Activated naive CD8-positive, alpha-beta T cell treated with anti-CD3 and anti-CD28 coated beads, Interleukin-2, amount 10 ng/mL, durations not matched to agents 7 days and 5 days (primary cell): ENCODE measurements at regions not wholly inside any gene's neighbourhood (a gene's known extent, or its start where the extent isn't known, plus 50 kb on each side); places are given as distances from the start of the nearest gene placed in this dataset.
"Not testable (repeated sequence)": the region's sequence is repeated elsewhere in the genome, so short reads cannot be mapped to it uniquely, and the experiment has no call there.

ENCODE experiments used
- ATAC-seq: fragments of 150-1000 bp; cut with Tn5 transposase; one replicate; pipeline ENCODE4 v1.10.0; 2021; ENCODE audit warnings: low read depth, moderate library complexity
- POLR2A ChIA-PET: fragments of 350-600 bp; sonication (Branson Sonifier 250); formaldehyde crosslinking; loops from one replicate; lab custom pipeline; 2021; ENCODE audit warnings: antibody characterized with exemption; lab: Charles Lee
- DNase-seq: peaks from one replicate; pipeline ENCODE4 v3.0.0; 2021
- H3K27ac Mint-ChIP-seq: one replicate; pipeline ENCODE4 v1.8.0; 2022; ENCODE audit warnings: mild to moderate bottlenecking, mixed read lengths
- H3K27me3 Mint-ChIP-seq: one replicate; pipeline ENCODE4 v1.8.0; 2022; ENCODE audit warnings: mild to moderate bottlenecking, moderate library complexity, mixed read lengths
- H3K36me3 Mint-ChIP-seq: one replicate; pipeline ENCODE4 v1.8.0; 2021; ENCODE audit warnings: mild to moderate bottlenecking, mixed read lengths
- H3K4me1 Mint-ChIP-seq: one replicate; pipeline ENCODE4 v1.8.0; 2021; ENCODE audit warnings: mixed read lengths
- H3K4me3 Mint-ChIP-seq: one replicate; pipeline ENCODE4 v1.8.0; 2022; ENCODE audit warnings: mild to moderate bottlenecking, moderate library complexity, mixed read lengths
- H3K9me3 Mint-ChIP-seq: one replicate; pipeline ENCODE4 v1.8.0; 2021; ENCODE audit warnings: mixed read lengths

GRCh38 chrX:497186-498014, 110.7 kb upstream of the PPP2R3B start:
- Mint-ChIP-seq H3K4me1 (no peaks in the 10 kb centered on the region), H3K9me3 (peaks cover 11% of the 10 kb centered on the region), H3K36me3 (no peaks in the 10 kb centered on the region), H3K4me3 (no peak overlapping the region), H3K27me3 (peaks cover 3% of the 10 kb centered on the region), H3K27ac (no peak overlapping the region)
- no peak for ATAC-seq
- POLR2A ChIA-PET = no interaction called here
- no peak for DNase-seq

DNA sequence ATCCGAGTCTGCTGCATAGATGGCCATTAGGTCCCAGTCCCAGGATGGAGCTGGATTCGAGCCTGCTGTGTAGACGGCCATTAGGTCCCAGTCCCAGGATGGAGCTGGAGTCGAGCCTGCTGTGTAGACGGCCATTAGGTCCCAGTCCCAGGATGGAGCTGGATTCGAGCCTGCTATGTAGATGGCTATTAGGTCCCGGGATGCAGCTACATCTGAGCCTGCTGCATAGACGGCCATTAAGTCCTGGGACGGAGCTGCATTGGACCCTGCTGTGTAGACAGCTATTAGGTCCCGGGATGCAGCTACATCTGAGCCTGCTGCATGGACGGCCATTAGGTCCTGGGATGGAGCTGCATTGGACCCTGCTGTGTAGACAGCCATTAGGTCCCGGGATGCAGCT, 112.2 kb upstream of the PPP2R3B start:
- H3K4me1 Mint-ChIP-seq, H3K27me3 Mint-ChIP-seq, H3K27ac Mint-ChIP-seq, H3K4me3 Mint-ChIP-seq, DNase-seq, POLR2A ChIA-PET, H3K36me3 Mint-ChIP-seq, ATAC-seq: not testable (repeated sequence)
- H3K9me3 Mint-ChIP-seq = peaks cover 13% of the 10 kb centered on the region

DNA sequence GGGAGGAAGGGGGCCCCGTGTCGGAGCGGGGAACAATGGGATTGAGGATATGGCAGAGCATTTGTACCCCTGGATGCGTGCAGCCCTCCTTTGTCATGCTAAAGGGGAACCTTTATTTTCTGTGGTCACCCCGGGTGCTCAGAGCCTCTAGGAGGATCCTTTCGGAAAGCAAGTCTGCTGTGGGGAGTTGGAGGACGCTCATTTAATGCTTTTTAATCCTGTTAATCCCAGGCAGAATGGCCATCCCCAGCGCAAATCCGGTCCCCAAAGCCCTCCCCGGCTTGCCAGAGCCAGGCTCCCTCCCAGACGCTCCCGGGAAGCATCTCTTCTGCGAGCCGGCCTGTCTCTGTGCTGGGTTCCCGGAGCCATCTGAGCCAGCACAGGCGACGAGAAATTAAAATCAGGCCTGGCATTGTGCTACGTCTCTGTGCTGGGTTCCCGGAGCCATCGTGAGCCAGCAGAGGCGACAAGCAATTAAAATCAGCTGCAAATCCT, 113.2 kb upstream of the PPP2R3B start:
- POLR2A ChIA-PET = no interaction called here
- Mint-ChIP-seq H3K4me3 (no peak overlapping the region), H3K36me3 (no peaks in the 10 kb centered on the region), H3K27me3 (peaks cover 3% of the 10 kb centered on the region), H3K27ac (no peak overlapping the region), H3K4me1 (no peaks in the 10 kb centered on the region), H3K9me3 (peaks cover 13% of the 10 kb centered on the region)
- ATAC-seq = no peak
- DNase-seq = no peak

- Mint-ChIP-seq H3K4me1 (no peaks in the 10 kb centered on the region), H3K36me3 (no peaks in the 10 kb centered on the region), H3K27me3 (peaks cover 3% of the 10 kb centered on the region), H3K4me3 (no peak overlapping the region), H3K9me3 (peaks cover 13% of the 10 kb centered on the region), H3K27ac (no peak overlapping the region)
- ATAC-seq = no peak
- DNase-seq = no peak
- POLR2A ChIA-PET = no interaction called here
Measured at GRCh38 chrX:500481-501010, 113.8 kb upstream of the PPP2R3B start.

- H3K4me1 Mint-ChIP-seq = no peaks in the 10 kb centered on the region
- no peak overlapping the region for H3K27ac Mint-ChIP-seq
- POLR2A ChIA-PET = no interaction called here
- H3K27me3 Mint-ChIP-seq = no peaks in the 10 kb centered on the region
- ATAC-seq (no peak), DNase-seq (no peak)
- H3K9me3 Mint-ChIP-seq = peaks cover 31% of the 10 kb centered on the region
- H3K4me3 Mint-ChIP-seq = no peak overlapping the region
- H3K36me3 Mint-ChIP-seq = no peaks in the 10 kb centered on the region
Measured at GRCh38 chrX:506341-506740, 119.6 kb upstream of the PPP2R3B start.

DNA sequence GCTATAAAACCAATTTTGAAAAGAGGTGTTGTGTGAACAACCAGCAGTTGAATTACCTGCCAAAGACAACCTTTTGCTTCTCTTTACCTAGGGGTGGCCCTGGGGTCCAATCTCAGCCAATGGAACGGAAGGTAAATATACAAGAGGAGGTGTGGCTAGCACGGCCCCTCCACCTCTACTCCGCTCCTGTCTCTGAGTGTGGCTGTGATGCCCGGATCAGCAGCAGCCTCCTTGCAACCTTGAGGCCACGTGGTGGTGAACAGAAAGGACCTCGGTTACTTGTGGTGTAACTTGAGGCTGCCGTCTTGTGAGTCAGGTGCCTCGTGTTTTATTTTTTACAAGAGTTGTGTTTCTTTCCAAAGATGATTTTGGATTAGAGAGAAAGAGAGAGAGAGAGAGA, 121.5 kb upstream of the PPP2R3B start:
- Mint-ChIP-seq H3K4me3 (no peak overlapping the region), H3K27me3 (no peaks in the 10 kb centered on the region), H3K9me3 (peaks cover 18% of the 10 kb centered on the region), H3K27ac (no peak overlapping the region), H3K4me1 (no peaks in the 10 kb centered on the region), H3K36me3 (no peaks in the 10 kb centered on the region)
- POLR2A ChIA-PET = no interaction called here
- no peak for ATAC-seq
- DNase-seq = no peak

DNA sequence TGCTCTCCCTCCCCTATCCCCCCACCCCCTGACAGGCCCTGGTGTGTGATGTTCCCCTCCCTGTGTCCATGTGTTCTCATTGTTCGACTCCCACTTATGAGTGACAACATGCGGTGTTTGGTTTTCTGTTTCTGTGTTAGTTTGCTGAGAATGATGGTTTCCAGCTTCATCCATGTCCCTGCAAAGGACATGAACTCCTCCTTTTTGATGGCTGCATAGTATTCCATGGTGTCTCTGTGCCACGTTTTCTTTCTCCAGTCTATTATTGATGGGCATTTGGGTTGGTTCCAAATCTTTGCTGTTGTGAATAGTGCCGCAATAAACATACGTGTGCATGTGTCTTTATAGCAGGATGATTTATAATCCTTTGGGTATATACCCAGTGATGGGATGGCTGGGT, 121.8 kb upstream of the SHOX start:
- H3K27me3 Mint-ChIP-seq, POLR2A ChIA-PET, DNase-seq, H3K36me3 Mint-ChIP-seq, H3K4me3 Mint-ChIP-seq, ATAC-seq, H3K27ac Mint-ChIP-seq, H3K4me1 Mint-ChIP-seq: not testable (repeated sequence)
- peaks cover 18% of the 10 kb centered on the region for H3K9me3 Mint-ChIP-seq

DNA sequence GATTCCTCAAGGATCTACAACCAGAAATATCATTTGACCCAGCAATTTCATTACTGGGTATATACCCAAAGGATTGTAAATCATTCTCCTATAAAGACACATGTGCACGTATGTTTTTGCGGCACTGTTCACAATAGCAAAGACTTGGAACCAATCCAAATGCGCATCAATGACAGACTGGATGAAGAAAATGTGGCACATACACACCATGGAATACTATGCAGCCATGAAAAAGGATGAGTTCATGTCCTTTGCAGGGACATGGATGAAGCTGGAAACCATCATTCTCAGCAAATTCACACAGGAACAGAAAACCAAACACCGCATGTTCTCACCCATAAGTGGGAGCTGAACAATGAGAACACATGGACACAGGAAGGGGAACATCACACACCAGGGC, 119.5 kb upstream of the SHOX start:
- not testable (repeated sequence) for H3K36me3 Mint-ChIP-seq

DNA sequence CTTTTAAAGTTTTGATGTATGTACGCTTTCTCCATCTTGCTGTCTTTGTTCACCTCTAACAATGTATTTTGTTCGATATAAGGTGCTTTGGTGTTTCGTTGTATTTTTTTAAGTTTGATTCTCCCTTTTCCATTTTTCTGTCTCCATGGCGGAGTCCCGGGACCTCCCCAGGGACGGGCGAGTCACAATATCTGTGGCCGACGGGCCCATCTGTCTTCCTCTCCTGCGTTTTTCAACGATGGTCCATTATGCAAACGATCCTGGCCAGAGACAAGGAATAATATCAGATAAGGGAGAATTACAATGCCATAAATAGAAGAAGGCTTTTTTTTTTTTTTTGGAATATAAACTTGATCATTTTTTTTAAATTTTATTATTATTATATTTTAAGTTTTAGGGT, 112.3 kb upstream of the SHOX start:
- no peak for DNase-seq

More for the DNA sequence above, 119.5 kb upstream of the SHOX start:
- POLR2A ChIA-PET, H3K27me3 Mint-ChIP-seq, H3K4me3 Mint-ChIP-seq, ATAC-seq, DNase-seq, H3K27ac Mint-ChIP-seq, H3K4me1 Mint-ChIP-seq: not testable (repeated sequence)
- H3K9me3 Mint-ChIP-seq = peaks cover 18% of the 10 kb centered on the region

DNA sequence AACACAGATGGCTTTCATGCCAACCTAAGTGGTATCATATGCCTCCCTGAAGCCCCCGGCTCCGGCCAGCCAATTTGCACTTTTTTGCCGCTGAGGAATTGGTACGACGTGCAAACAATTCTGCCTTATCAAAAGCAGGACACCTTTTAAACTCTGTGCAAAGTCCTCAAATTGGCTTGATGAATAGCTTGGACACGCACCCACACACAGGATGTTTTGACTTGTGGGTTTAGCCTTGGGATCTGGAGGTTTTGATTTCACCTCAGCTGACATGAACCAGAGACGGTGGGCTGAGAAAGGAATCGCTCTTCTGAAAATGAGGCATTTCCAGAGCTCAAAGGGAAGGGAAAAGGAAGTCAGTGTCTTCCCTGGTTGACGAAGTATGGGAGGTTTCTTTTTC, 110.8 kb upstream of the SHOX start:
- peaks cover 3% of the 10 kb centered on the region for H3K9me3 Mint-ChIP-seq
- peaks cover 2% of the 10 kb centered on the region for H3K27me3 Mint-ChIP-seq
- no peak overlapping the region for H3K27ac Mint-ChIP-seq
- POLR2A ChIA-PET = no interaction called here
- DNase-seq (no peak), ATAC-seq (no peak)
- H3K36me3 Mint-ChIP-seq = no peaks in the 10 kb centered on the region
- H3K4me1 Mint-ChIP-seq = no peaks in the 10 kb centered on the region
- no peak overlapping the region for H3K4me3 Mint-ChIP-seq

More for the DNA sequence above, 112.3 kb upstream of the SHOX start:
- POLR2A ChIA-PET = no interaction called here
- Mint-ChIP-seq H3K4me3 (no peak overlapping the region), H3K27ac (no peak overlapping the region), H3K27me3 (peaks cover 2% of the 10 kb centered on the region), H3K9me3 (peaks cover 1% of the 10 kb centered on the region), H3K36me3 (no peaks in the 10 kb centered on the region), H3K4me1 (no peaks in the 10 kb centered on the region)
- ATAC-seq = no peak

DNA sequence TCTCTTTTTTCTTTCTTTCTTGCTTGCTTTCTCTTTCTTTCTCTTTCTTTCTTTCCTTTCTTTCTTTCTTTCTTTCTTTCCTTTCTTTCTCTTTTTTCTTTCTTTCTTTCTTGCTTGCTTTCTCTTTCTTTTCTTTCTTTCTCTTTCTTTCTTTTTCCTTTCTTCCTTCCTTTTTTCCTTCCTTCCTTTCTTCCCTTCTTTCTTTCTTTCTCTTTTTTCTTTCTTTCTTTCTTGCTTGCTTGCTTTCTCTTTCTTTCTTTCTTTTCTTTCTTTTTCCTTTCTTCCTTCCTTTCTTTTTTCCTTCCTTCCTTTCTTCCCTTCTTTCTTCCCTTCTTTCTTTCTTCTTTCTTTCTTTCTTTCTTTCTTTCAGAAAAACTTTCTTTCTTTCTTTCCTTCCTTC, 108.1 kb upstream of the SHOX start:
- H3K4me1 Mint-ChIP-seq = no peaks in the 10 kb centered on the region
- H3K27me3 Mint-ChIP-seq = no peaks in the 10 kb centered on the region

DNA sequence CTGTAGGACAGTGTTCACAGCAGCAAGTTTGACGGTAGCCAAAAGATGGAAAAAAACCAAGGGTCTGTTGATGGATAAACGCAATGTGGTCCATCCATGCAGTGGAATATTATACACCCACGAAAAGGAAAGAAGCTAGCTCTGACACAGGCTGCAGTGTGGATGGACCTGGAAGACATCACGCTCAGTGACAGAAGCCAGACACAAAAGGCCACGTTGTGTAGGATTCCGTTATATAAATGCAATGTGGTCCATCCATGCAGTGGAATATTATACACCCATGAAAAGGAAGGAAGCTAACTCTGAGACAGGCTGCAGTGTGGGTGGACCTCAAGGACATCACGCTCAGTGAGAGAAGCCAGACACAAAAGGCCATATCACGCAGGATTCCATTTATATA, 105.5 kb upstream of the SHOX start:
- H3K27me3 Mint-ChIP-seq = no peaks in the 10 kb centered on the region
- DNase-seq = no peak
- no peak overlapping the region for H3K27ac Mint-ChIP-seq
- POLR2A ChIA-PET = no interaction called here
- peaks cover 6% of the 10 kb centered on the region for H3K9me3 Mint-ChIP-seq
- no peak overlapping the region for H3K4me3 Mint-ChIP-seq
- H3K36me3 Mint-ChIP-seq = no peaks in the 10 kb centered on the region
- H3K4me1 Mint-ChIP-seq = no peaks in the 10 kb centered on the region
- no peak for ATAC-seq

More for the DNA sequence above, 108.1 kb upstream of the SHOX start:
- POLR2A ChIA-PET = no interaction called here
- no peaks in the 10 kb centered on the region for H3K36me3 Mint-ChIP-seq
- DNase-seq (no peak), ATAC-seq (no peak)
- H3K27ac Mint-ChIP-seq = no peak overlapping the region
- peaks cover 3% of the 10 kb centered on the region for H3K9me3 Mint-ChIP-seq
- H3K4me3 Mint-ChIP-seq = no peak overlapping the region

DNA sequence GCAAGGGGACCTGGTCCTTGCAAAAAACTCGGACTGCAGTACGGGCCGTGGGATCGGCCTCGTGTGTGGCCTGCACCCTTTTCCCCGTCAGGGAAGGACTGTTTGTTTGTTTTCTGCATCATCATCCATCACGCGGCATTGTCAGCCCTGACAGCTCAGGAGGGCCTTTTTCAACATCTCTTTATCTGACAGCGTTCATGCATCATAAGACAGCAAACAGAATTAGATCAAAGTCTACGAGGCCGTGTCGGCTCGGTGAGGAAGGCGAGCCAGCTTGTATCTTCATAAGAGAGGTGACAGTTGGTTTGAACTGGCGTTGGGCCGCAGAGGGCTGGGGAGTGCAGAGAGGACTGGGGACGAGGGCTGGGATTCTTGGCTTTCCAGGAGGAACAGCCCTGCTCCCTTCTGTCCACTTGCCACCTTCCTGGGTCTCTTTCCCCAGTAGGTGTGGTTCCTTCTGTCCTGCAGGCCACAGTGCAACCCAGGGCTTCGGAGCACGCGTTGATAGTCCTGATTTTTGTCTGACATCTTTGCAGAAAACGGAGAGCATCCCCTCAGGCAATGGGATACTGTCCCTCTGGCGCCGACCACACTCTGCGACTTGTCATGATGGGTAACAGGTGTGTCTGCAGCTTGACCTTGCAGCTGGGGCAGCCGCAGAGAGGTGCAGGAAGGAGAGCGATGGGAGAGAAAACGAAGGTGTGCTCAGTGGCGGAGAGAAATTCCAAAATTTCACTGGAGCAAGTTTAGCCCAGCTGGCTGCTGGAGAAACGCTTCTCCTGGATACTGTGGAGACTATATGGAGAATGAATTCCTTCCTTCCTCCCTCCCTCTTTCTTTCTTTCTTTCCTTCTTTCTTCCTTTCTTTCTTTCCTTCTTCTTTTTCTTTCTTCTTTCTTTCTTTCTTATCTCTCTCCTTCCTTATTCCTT, 104.0 kb upstream of the SHOX start:
- peaks cover 17% of the 10 kb centered on the region for H3K9me3 Mint-ChIP-seq
- no peaks in the 10 kb centered on the region for H3K27me3 Mint-ChIP-seq
- H3K36me3 Mint-ChIP-seq = no peaks in the 10 kb centered on the region
- no peaks in the 10 kb centered on the region for H3K4me1 Mint-ChIP-seq
- POLR2A ChIA-PET = no interaction called here
- H3K27ac Mint-ChIP-seq = no peak overlapping the region
- DNase-seq = no peak
- no peak for ATAC-seq
- no peak overlapping the region for H3K4me3 Mint-ChIP-seq
